ENCODE measurements at regions not wholly inside any gene's neighbourhood (a gene's known extent, or its start where the extent isn't known, plus 50 kb on each side); places are given as distances from the start of the nearest gene placed in this dataset.

GRCh38 chr13:107185889-107186288, 618.0 kb upstream of the ARGLU1 start:
- no peak overlapping the region for H3K27ac ChIP-seq
- no peak for DNase-seq (ENCODE audit: low spot score)
- no peak overlapping the region for H3K4me3 ChIP-seq
- no peaks in the 10 kb centered on the region for H3K9me3 ChIP-seq
- no peaks in the 10 kb centered on the region for H3K36me3 ChIP-seq
- no peaks in the 10 kb centered on the region for H3K4me1 ChIP-seq
- H3K27me3 ChIP-seq = no peaks in the 10 kb centered on the region
- TF ChIP-seq CTCF (IDR thresholded peaks at IDR 0.05) = no peak

GRCh38 chr13:107170270-107170931, 602.5 kb upstream of the ARGLU1 start:
- Histone ChIP-seq H3K4me1 (no peaks in the 10 kb centered on the region), H3K27me3 (no peaks in the 10 kb centered on the region), H3K9me3 (no peaks in the 10 kb centered on the region), H3K27ac (no peak overlapping the region), H3K4me3 (no peak overlapping the region), H3K36me3 (no peaks in the 10 kb centered on the region)
- no peak for DNase-seq (ENCODE audit: low spot score)
- TF ChIP-seq CTCF (IDR thresholded peaks at IDR 0.05) = no peak

- TF ChIP-seq CTCF (IDR thresholded peaks at IDR 0.05) = no peak
- no peak overlapping the region for H3K4me3 ChIP-seq
- no peaks in the 10 kb centered on the region for H3K36me3 ChIP-seq
- H3K9me3 ChIP-seq = no peaks in the 10 kb centered on the region
- no peaks in the 10 kb centered on the region for H3K27me3 ChIP-seq
- no peak overlapping the region for H3K27ac ChIP-seq
- DNase-seq (ENCODE audit: low spot score) = no peak
- H3K4me1 ChIP-seq = no peaks in the 10 kb centered on the region
Measured at GRCh38 chr13:107157271-107157670, 589.3 kb upstream of the ARGLU1 start.

GRCh38 chr13:107144432-107144831, 576.5 kb upstream of the ARGLU1 start:
- no peak for DNase-seq (ENCODE audit: low spot score)
- Histone ChIP-seq H3K27me3 (no peaks in the 10 kb centered on the region), H3K4me1 (no peaks in the 10 kb centered on the region), H3K27ac (no peak overlapping the region), H3K36me3 (no peaks in the 10 kb centered on the region), H3K9me3 (no peaks in the 10 kb centered on the region), H3K4me3 (no peak overlapping the region)
- TF ChIP-seq CTCF (IDR thresholded peaks at IDR 0.05) = peak in 1 of 2 donors; percentile 38

- DNase-seq (ENCODE audit: low spot score) = no peak
- no peak overlapping the region for H3K27ac ChIP-seq
- no peaks in the 10 kb centered on the region for H3K36me3 ChIP-seq
- H3K9me3 ChIP-seq = no peaks in the 10 kb centered on the region
- H3K4me1 ChIP-seq = peaks cover 0 to 9% of the 10 kb centered on the region in 2 donors
- no peak for TF ChIP-seq CTCF (IDR thresholded peaks at IDR 0.05)
- no peak overlapping the region for H3K4me3 ChIP-seq
- no peaks in the 10 kb centered on the region for H3K27me3 ChIP-seq
Measured at GRCh38 chr13:107141767-107142166, 573.8 kb upstream of the ARGLU1 start.

GRCh38 chr13:107139006-107139405, 571.1 kb upstream of the ARGLU1 start:
- no peak for DNase-seq (ENCODE audit: low spot score)
- Histone ChIP-seq H3K4me3 (no peak overlapping the region), H3K36me3 (no peaks in the 10 kb centered on the region), H3K9me3 (no peaks in the 10 kb centered on the region), H3K4me1 (peaks cover 0 to 9% of the 10 kb centered on the region in 2 donors), H3K27ac (peak overlapping the region in 1 of 2 donors; percentile 32), H3K27me3 (no peaks in the 10 kb centered on the region)
- no peak for TF ChIP-seq CTCF (IDR thresholded peaks at IDR 0.05)
